ENCODE measurements at regions not wholly inside any gene's neighbourhood (a gene's known extent, or its start where the extent isn't known, plus 50 kb on each side); places are given as distances from the start of the nearest gene placed in this dataset.

DNA sequence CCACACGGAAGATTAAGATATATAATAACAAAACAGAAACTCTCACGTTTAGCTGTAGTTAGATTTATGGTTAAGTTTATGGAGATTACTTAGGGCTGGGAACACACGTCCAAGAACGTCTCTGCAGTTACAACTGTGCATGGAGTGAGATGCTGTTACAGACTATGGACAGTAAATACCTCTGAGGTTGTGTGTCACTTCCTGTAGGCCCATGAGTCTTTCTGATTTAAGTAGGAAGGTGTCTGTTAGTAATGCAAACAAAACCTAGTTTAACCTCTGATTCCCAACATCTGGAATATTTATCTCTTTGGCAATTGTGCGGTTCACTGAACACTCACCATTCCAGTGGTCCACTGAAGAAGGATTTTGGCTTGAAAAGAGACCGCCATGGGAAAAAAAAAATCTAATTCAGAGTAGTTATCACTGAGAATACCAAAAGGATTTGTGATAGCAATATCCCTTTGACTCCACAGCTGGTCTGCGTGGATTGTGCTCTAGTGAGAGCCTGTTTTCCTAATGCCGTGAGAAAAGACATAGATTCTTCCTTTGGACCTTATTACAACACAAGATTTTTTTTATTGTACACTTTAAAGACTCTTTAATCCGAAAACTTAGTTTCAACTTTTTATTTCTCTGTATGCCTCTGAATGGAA lies 478.2 kb upstream of the CITED2 start:
- ATAC-seq (ENCODE audit: low read depth) (no peak), DNase-seq (no peak)
- H3K4me3 Mint-ChIP-seq = no peak overlapping the region
- CTCF ChIA-PET = no interaction called here
- intact Hi-C loops (cut with micrococcal nuclease) = no loop called here
- POLR2A ChIA-PET = no interaction called here
- no peaks in the 10 kb centered on the region for H3K4me1 Mint-ChIP-seq
- H3K27ac Mint-ChIP-seq = no peak overlapping the region
- TF ChIP-seq, protein P1, sequence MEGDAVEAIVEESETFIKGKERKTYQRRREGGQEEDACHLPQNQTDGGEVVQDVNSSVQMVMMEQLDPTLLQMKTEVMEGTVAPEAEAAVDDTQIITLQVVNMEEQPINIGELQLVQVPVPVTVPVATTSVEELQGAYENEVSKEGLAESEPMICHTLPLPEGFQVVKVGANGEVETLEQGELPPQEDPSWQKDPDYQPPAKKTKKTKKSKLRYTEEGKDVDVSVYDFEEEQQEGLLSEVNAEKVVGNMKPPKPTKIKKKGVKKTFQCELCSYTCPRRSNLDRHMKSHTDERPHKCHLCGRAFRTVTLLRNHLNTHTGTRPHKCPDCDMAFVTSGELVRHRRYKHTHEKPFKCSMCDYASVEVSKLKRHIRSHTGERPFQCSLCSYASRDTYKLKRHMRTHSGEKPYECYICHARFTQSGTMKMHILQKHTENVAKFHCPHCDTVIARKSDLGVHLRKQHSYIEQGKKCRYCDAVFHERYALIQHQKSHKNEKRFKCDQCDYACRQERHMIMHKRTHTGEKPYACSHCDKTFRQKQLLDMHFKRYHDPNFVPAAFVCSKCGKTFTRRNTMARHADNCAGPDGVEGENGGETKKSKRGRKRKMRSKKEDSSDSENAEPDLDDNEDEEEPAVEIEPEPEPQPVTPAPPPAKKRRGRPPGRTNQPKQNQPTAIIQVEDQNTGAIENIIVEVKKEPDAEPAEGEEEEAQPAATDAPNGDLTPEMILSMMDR (IDR thresholded peaks at IDR 0.05) = no peak
- H3K36me3 Mint-ChIP-seq (ENCODE audit: low read depth) = no peaks in the 10 kb centered on the region
- H3K27me3 Mint-ChIP-seq = no peaks in the 10 kb centered on the region
- H3K9me3 Mint-ChIP-seq = peaks cover 2% of the 10 kb centered on the region

DNA sequence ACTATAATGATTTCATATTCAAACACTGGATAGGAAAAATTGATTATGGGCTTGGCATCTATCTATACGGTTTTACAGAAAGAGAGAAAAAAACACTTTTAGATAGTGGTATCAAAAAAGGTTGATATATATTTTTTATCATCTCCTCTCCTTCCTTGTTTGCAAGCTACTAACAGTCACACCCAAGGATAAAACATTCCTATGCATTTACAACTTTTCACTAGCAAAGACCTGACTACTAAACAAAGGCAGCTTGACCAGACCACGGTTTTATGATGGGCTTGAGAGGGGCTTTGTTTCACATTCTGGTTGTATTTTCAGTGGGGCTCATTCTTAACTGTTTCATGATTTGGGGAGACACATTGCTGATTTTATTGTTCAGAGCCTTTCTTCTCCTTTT lies 477.6 kb upstream of the CITED2 start:
- Mint-ChIP-seq H3K4me3 (no peak overlapping the region), H3K27ac (no peak overlapping the region), H3K36me3 (ENCODE audit: low read depth) (no peaks in the 10 kb centered on the region), H3K4me1 (peaks cover 2% of the 10 kb centered on the region), H3K9me3 (peaks cover 2% of the 10 kb centered on the region), H3K27me3 (no peaks in the 10 kb centered on the region)
- ChIA-PET CTCF (no interaction called here), POLR2A (no interaction called here)
- ATAC-seq (ENCODE audit: low read depth) (no peak), DNase-seq (no peak)
- intact Hi-C loops (cut with micrococcal nuclease) = no loop called here
- TF ChIP-seq, protein P1 (IDR thresholded peaks at IDR 0.05) = no peak

DNA sequence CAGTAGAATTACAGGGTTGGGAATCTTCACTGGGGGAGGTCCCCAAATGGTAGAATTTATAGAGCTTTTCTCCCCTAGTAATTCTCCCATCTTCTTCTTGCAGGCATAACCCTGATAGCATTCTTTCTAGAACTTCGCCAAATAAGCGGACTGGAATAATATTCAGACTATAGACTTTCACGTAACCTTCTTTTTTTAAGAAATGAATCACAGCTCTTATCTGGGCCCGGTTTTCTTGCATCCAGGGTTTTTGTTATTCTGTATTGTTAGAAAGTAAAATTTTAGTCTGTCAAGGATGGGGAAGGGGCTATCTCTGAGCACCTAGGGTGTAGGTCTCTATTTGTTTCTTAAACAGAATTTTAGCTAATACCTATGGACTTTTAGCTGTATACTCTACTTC lies 476.8 kb upstream of the CITED2 start:
- DNase-seq (no peak), ATAC-seq (ENCODE audit: low read depth) (no peak)
- Mint-ChIP-seq H3K9me3 (peaks cover 2% of the 10 kb centered on the region), H3K27me3 (no peaks in the 10 kb centered on the region), H3K4me3 (no peak overlapping the region), H3K36me3 (ENCODE audit: low read depth) (no peaks in the 10 kb centered on the region), H3K27ac (no peak overlapping the region), H3K4me1 (peaks cover 11% of the 10 kb centered on the region)
- TF ChIP-seq, protein P1 (IDR thresholded peaks at IDR 0.05) = no peak
- ChIA-PET CTCF (no interaction called here), POLR2A (no interaction called here)
- intact Hi-C loops (cut with micrococcal nuclease) = no loop called here

DNA sequence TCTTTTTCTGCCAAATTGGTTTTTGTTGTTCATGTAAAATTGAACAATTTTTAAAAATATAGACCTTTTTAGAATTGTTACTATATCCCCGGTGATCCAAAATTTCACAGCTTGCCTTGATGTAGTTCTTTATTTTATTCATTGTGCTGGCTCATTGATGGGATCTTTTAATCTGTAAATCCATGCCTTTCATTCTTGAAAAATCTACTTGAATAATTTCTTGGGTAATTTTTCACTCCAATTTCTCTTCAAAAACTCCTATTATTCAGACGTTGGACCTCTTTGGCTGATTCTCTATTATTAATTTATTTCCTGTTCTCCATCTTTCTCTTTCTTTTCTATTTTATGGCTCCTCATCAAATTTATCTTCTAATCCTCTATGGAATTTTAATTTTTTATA lies 476.1 kb upstream of the CITED2 start:
- Mint-ChIP-seq H3K27me3 (no peaks in the 10 kb centered on the region), H3K27ac (no peak overlapping the region), H3K4me3 (no peak overlapping the region), H3K9me3 (peaks cover 2% of the 10 kb centered on the region), H3K4me1 (peaks cover 16% of the 10 kb centered on the region), H3K36me3 (ENCODE audit: low read depth) (no peaks in the 10 kb centered on the region)
- ATAC-seq (ENCODE audit: low read depth) = no peak
- POLR2A ChIA-PET = no interaction called here
- DNase-seq = no peak
- TF ChIP-seq, protein P1 (IDR thresholded peaks at IDR 0.05) = no peak
- intact Hi-C loops (cut with micrococcal nuclease) = no loop called here
- CTCF ChIA-PET = no interaction called here

DNA sequence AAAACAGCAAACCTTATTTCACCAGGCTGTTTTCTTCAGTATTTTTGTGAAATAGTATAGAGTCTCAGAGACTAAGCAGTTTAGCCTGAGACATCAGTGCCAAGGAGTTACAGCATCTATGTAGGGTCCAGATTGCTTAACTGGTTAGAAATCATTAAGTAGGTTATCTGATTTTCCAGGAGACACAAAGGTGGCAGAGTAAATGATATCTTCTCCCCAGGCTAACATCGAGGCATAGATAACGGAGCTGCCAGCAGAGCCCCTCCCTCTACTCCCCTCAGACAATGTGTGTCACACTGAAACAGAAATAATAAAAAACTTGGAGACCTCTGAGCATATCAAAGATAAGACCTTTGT lies 473.0 kb upstream of the CITED2 start:
- H3K36me3 Mint-ChIP-seq (ENCODE audit: low read depth) = no peaks in the 10 kb centered on the region
- ATAC-seq (ENCODE audit: low read depth) (no peak), DNase-seq (no peak)
- no peak overlapping the region for H3K4me3 Mint-ChIP-seq
- CTCF ChIA-PET = no interaction called here
- intact Hi-C loops (cut with micrococcal nuclease) = no loop called here
- no peak overlapping the region for H3K27ac Mint-ChIP-seq
- TF ChIP-seq, protein P1 (IDR thresholded peaks at IDR 0.05) = no peak
- peaks cover 22% of the 10 kb centered on the region for H3K4me1 Mint-ChIP-seq
- no peaks in the 10 kb centered on the region for H3K27me3 Mint-ChIP-seq
- peaks cover 6% of the 10 kb centered on the region for H3K9me3 Mint-ChIP-seq
- POLR2A ChIA-PET = no interaction called here
